ENCODE measurements at regions not wholly inside any gene's neighbourhood (a gene's known extent, or its start where the extent isn't known, plus 50 kb on each side); places are given as distances from the start of the nearest gene placed in this dataset.

GRCh38 chr5:125835293-125836172 is 587.7 kb upstream of the GRAMD2B start:
- Histone ChIP-seq H3K27me3 (ENCODE audit: control insufficient read depth in 1 of 2, insufficient read depth in 2 of 2, low read length in 2 of 2) (no peaks in the 10 kb centered on the region), H3K4me1 (ENCODE audit: control insufficient read depth, insufficient read depth, low read length) (no peaks in the 10 kb centered on the region), H3K4me3 (ENCODE audit: low read length in 2 of 2) (no peak overlapping the region)

GRCh38 chr5:125836256-125836655 is 587.0 kb upstream of the GRAMD2B start:
- H3K27ac ChIP-seq (ENCODE audit: low read length) = no peak overlapping the region
- no peak overlapping the region for H3K9ac ChIP-seq (ENCODE audit: low read length in 2 of 2)
- no peaks in the 10 kb centered on the region for H3K27me3 ChIP-seq (ENCODE audit: control insufficient read depth in 1 of 2, insufficient read depth in 2 of 2, low read length in 2 of 2)
- no peak overlapping the region for H3K4me3 ChIP-seq (ENCODE audit: low read length in 2 of 2)
- no peaks in the 10 kb centered on the region for H3K4me1 ChIP-seq (ENCODE audit: control insufficient read depth, insufficient read depth, low read length)
- H3K36me3 ChIP-seq (ENCODE audit: control insufficient read depth in 2 of 2, insufficient read depth in 2 of 2, low read length in 2 of 2) = no peaks in the 10 kb centered on the region
- no peaks in the 10 kb centered on the region for H3K9me3 ChIP-seq (ENCODE audit: control insufficient read depth in 2 of 2, low read length in 2 of 2)

More at GRCh38 chr5:125835293-125836172, 587.7 kb upstream of the GRAMD2B start:
- Histone ChIP-seq H3K27ac (ENCODE audit: low read length) (no peak overlapping the region), H3K36me3 (ENCODE audit: control insufficient read depth in 2 of 2, insufficient read depth in 2 of 2, low read length in 2 of 2) (no peaks in the 10 kb centered on the region), H3K9ac (ENCODE audit: low read length in 2 of 2) (no peak overlapping the region), H3K9me3 (ENCODE audit: control insufficient read depth in 2 of 2, low read length in 2 of 2) (no peaks in the 10 kb centered on the region)

GRCh38 chr5:125837866-125838265 is 585.3 kb upstream of the GRAMD2B start:
- Histone ChIP-seq H3K27me3 (ENCODE audit: control insufficient read depth in 1 of 2, insufficient read depth in 2 of 2, low read length in 2 of 2) (no peaks in the 10 kb centered on the region), H3K9ac (ENCODE audit: low read length in 2 of 2) (no peak overlapping the region)

GRCh38 chr5:125847561-125847960 is 575.6 kb upstream of the GRAMD2B start:
- no peaks in the 10 kb centered on the region for H3K4me1 ChIP-seq (ENCODE audit: control insufficient read depth, insufficient read depth, low read length)
- no peaks in the 10 kb centered on the region for H3K9me3 ChIP-seq (ENCODE audit: control insufficient read depth in 2 of 2, low read length in 2 of 2)
- H3K9ac ChIP-seq (ENCODE audit: low read length in 2 of 2) = no peak overlapping the region
- no peak overlapping the region for H3K27ac ChIP-seq (ENCODE audit: low read length)
- H3K4me3 ChIP-seq (ENCODE audit: low read length in 2 of 2) = no peak overlapping the region
- H3K36me3 ChIP-seq (ENCODE audit: control insufficient read depth in 2 of 2, insufficient read depth in 2 of 2, low read length in 2 of 2) = no peaks in the 10 kb centered on the region
- no peaks in the 10 kb centered on the region for H3K27me3 ChIP-seq (ENCODE audit: control insufficient read depth in 1 of 2, insufficient read depth in 2 of 2, low read length in 2 of 2)

More at GRCh38 chr5:125837866-125838265, 585.3 kb upstream of the GRAMD2B start:
- H3K4me3 ChIP-seq (ENCODE audit: low read length in 2 of 2) = no peak overlapping the region
- H3K4me1 ChIP-seq (ENCODE audit: control insufficient read depth, insufficient read depth, low read length) = no peaks in the 10 kb centered on the region
- H3K9me3 ChIP-seq (ENCODE audit: control insufficient read depth in 2 of 2, low read length in 2 of 2) = no peaks in the 10 kb centered on the region
- H3K36me3 ChIP-seq (ENCODE audit: control insufficient read depth in 2 of 2, insufficient read depth in 2 of 2, low read length in 2 of 2) = no peaks in the 10 kb centered on the region
- no peak overlapping the region for H3K27ac ChIP-seq (ENCODE audit: low read length)

GRCh38 chr5:125848751-125849150 is 574.5 kb upstream of the GRAMD2B start:
- H3K27ac ChIP-seq (ENCODE audit: low read length) = no peak overlapping the region
- H3K9ac ChIP-seq (ENCODE audit: low read length in 2 of 2) = no peak overlapping the region
- H3K27me3 ChIP-seq (ENCODE audit: control insufficient read depth in 1 of 2, insufficient read depth in 2 of 2, low read length in 2 of 2) = no peaks in the 10 kb centered on the region
- H3K9me3 ChIP-seq (ENCODE audit: control insufficient read depth in 2 of 2, low read length in 2 of 2) = no peaks in the 10 kb centered on the region
- no peaks in the 10 kb centered on the region for H3K4me1 ChIP-seq (ENCODE audit: control insufficient read depth, insufficient read depth, low read length)
- no peak overlapping the region for H3K4me3 ChIP-seq (ENCODE audit: low read length in 2 of 2)
- no peaks in the 10 kb centered on the region for H3K36me3 ChIP-seq (ENCODE audit: control insufficient read depth in 2 of 2, insufficient read depth in 2 of 2, low read length in 2 of 2)

- Histone ChIP-seq H3K27ac (ENCODE audit: low read length) (no peak overlapping the region), H3K9me3 (ENCODE audit: control insufficient read depth in 2 of 2, low read length in 2 of 2) (peaks cover 0 to 3% of the 10 kb centered on the region in 2 donors), H3K27me3 (ENCODE audit: control insufficient read depth in 1 of 2, insufficient read depth in 2 of 2, low read length in 2 of 2) (no peaks in the 10 kb centered on the region), H3K4me3 (ENCODE audit: low read length in 2 of 2) (no peak overlapping the region), H3K36me3 (ENCODE audit: control insufficient read depth in 2 of 2, insufficient read depth in 2 of 2, low read length in 2 of 2) (no peaks in the 10 kb centered on the region), H3K9ac (ENCODE audit: low read length in 2 of 2) (no peak overlapping the region), H3K4me1 (ENCODE audit: control insufficient read depth, insufficient read depth, low read length) (no peaks in the 10 kb centered on the region)
Observed at GRCh38 chr5:125856949-125857348, 566.3 kb upstream of the GRAMD2B start.

- H3K9ac ChIP-seq (ENCODE audit: low read length in 2 of 2) = no peak overlapping the region
- H3K4me1 ChIP-seq (ENCODE audit: control insufficient read depth, insufficient read depth, low read length) = no peaks in the 10 kb centered on the region
- H3K4me3 ChIP-seq (ENCODE audit: low read length in 2 of 2) = no peak overlapping the region
- no peaks in the 10 kb centered on the region for H3K36me3 ChIP-seq (ENCODE audit: control insufficient read depth in 2 of 2, insufficient read depth in 2 of 2, low read length in 2 of 2)
- H3K27me3 ChIP-seq (ENCODE audit: control insufficient read depth in 1 of 2, insufficient read depth in 2 of 2, low read length in 2 of 2) = no peaks in the 10 kb centered on the region
- no peak overlapping the region for H3K27ac ChIP-seq (ENCODE audit: low read length)
- no peaks in the 10 kb centered on the region for H3K9me3 ChIP-seq (ENCODE audit: control insufficient read depth in 2 of 2, low read length in 2 of 2)
Observed at GRCh38 chr5:125863579-125863978, 559.6 kb upstream of the GRAMD2B start.

GRCh38 chr5:125865166-125865815 is 557.9 kb upstream of the GRAMD2B start:
- Histone ChIP-seq H3K36me3 (ENCODE audit: control insufficient read depth in 2 of 2, insufficient read depth in 2 of 2, low read length in 2 of 2) (no peaks in the 10 kb centered on the region), H3K9me3 (ENCODE audit: control insufficient read depth in 2 of 2, low read length in 2 of 2) (no peaks in the 10 kb centered on the region), H3K27ac (ENCODE audit: low read length) (no peak overlapping the region), H3K4me1 (ENCODE audit: control insufficient read depth, insufficient read depth, low read length) (no peaks in the 10 kb centered on the region), H3K9ac (ENCODE audit: low read length in 2 of 2) (no peak overlapping the region), H3K27me3 (ENCODE audit: control insufficient read depth in 1 of 2, insufficient read depth in 2 of 2, low read length in 2 of 2) (no peaks in the 10 kb centered on the region), H3K4me3 (ENCODE audit: low read length in 2 of 2) (no peak overlapping the region)

- Histone ChIP-seq H3K4me3 (ENCODE audit: low read length in 2 of 2) (no peak overlapping the region), H3K27me3 (ENCODE audit: control insufficient read depth in 1 of 2, insufficient read depth in 2 of 2, low read length in 2 of 2) (no peaks in the 10 kb centered on the region), H3K9me3 (ENCODE audit: control insufficient read depth in 2 of 2, low read length in 2 of 2) (no peaks in the 10 kb centered on the region), H3K27ac (ENCODE audit: low read length) (no peak overlapping the region), H3K9ac (ENCODE audit: low read length in 2 of 2) (no peak overlapping the region), H3K4me1 (ENCODE audit: control insufficient read depth, insufficient read depth, low read length) (no peaks in the 10 kb centered on the region), H3K36me3 (ENCODE audit: control insufficient read depth in 2 of 2, insufficient read depth in 2 of 2, low read length in 2 of 2) (no peaks in the 10 kb centered on the region)
Observed at GRCh38 chr5:125868036-125868435, 555.2 kb upstream of the GRAMD2B start.

GRCh38 chr5:125870256-125870655 is 553.0 kb upstream of the GRAMD2B start:
- Histone ChIP-seq H3K36me3 (ENCODE audit: control insufficient read depth in 2 of 2, insufficient read depth in 2 of 2, low read length in 2 of 2) (no peaks in the 10 kb centered on the region), H3K27ac (ENCODE audit: low read length) (no peak overlapping the region), H3K9me3 (ENCODE audit: control insufficient read depth in 2 of 2, low read length in 2 of 2) (no peaks in the 10 kb centered on the region), H3K4me3 (ENCODE audit: low read length in 2 of 2) (no peak overlapping the region), H3K27me3 (ENCODE audit: control insufficient read depth in 1 of 2, insufficient read depth in 2 of 2, low read length in 2 of 2) (no peaks in the 10 kb centered on the region), H3K4me1 (ENCODE audit: control insufficient read depth, insufficient read depth, low read length) (no peaks in the 10 kb centered on the region), H3K9ac (ENCODE audit: low read length in 2 of 2) (no peak overlapping the region)

GRCh38 chr5:125874057-125874456 is 549.2 kb upstream of the GRAMD2B start:
- H3K9ac ChIP-seq (ENCODE audit: low read length in 2 of 2) = no peak overlapping the region
- no peaks in the 10 kb centered on the region for H3K9me3 ChIP-seq (ENCODE audit: control insufficient read depth in 2 of 2, low read length in 2 of 2)
- no peaks in the 10 kb centered on the region for H3K27me3 ChIP-seq (ENCODE audit: control insufficient read depth in 1 of 2, insufficient read depth in 2 of 2, low read length in 2 of 2)
- no peaks in the 10 kb centered on the region for H3K4me1 ChIP-seq (ENCODE audit: control insufficient read depth, insufficient read depth, low read length)
- no peaks in the 10 kb centered on the region for H3K36me3 ChIP-seq (ENCODE audit: control insufficient read depth in 2 of 2, insufficient read depth in 2 of 2, low read length in 2 of 2)
- no peak overlapping the region for H3K4me3 ChIP-seq (ENCODE audit: low read length in 2 of 2)
- H3K27ac ChIP-seq (ENCODE audit: low read length) = no peak overlapping the region

Measured in stomach smooth muscle (tissue), 2 donors.